Lower leg skin (tissue), 4 donors: ENCODE measurements at regions not wholly inside any gene's neighbourhood (a gene's known extent, or its start where the extent isn't known, plus 50 kb on each side); places are given as distances from the start of the nearest gene placed in this dataset.

ENCODE experiments used
- DNase-seq, 2 donors: peaks; one replicate each; pipeline ENCODE4 v3.0.0-alpha.2; 2019; ENCODE audit warnings: low spot score in 2 of 2
- H3K4me3 ChIP-seq: fragments of 200-600 bp; sonication (generic); 2 replicates; pipeline ENCODE4 v1.5.1; 2017; ENCODE audit warnings: mild to moderate bottlenecking, low read depth; ENCODE audit not compliant: poor library complexity, severe bottlenecking
- POLR2A ChIP-seq, 2 donors: fragments of 450-650 bp; IDR thresholded peaks; one replicate each; pipeline ENCODE4 v1.6.1; 2016 to 2017; ENCODE audit warnings: antibody characterized with exemption in 2 of 2, mild to moderate bottlenecking in 1 of 2, moderate library complexity in 1 of 2
- WGBS, 2 donors: methylation state at CpG; one replicate each; pipeline ENCODE4 v1.1.5; 2018; 5-methylcytosine and 5-hydroxymethylcytosine counted together
- intact Hi-C: fragments of 100-400 bp; cut with DNase I; formaldehyde crosslinking; loops from one replicate; pipeline ENCODE4 v1.15.0; 2023; ENCODE audit warnings: low total_unique reads
- TF ChIP-seq, protein P1 (sequence below), 3 donors: fragments of 450-650 bp; IDR thresholded peaks; one replicate each; pipeline ENCODE4 v1.5.1; 2016; ENCODE audit warnings: antibody characterized with exemption in 3 of 3, mild to moderate bottlenecking in 3 of 3, moderate library complexity in 2 of 3

DNA sequence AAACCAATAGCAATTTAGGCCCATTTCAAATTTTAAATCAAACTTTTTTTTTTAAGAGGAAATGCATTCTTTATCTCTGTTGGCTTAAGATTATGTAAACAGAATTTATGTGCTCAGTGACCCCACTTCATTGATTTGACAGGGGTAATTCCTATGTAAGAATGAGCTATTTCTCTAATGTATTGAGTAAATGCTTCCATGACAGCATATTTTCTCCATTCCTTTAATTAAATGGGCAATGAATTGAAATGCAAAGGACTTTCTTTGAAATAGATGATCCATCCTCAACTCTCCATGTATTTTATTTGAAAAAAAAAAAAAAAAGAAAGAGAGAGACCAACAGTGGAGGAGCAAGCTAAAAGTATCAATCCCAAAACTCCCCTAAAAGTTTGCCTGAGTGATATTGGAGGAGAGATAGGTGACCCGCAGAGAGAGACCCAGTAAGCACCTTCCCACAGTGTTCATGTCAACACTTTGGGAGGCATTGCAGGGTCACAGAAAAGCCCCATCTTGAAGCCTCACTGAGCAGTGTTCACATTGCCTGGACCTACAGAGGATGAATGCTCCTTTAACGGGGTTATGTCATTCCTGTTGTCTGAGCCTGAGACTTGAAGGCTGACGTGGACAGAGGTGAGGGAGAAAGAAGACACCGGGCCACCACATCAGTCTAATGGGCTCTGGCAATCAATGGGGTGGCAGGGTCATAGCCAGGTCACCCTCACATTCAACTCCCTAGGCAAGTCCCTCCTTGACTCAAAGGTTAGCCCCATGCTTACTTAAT is 176.0 kb downstream of the SHOX2 start:
- no peak overlapping the region for H3K4me3 ChIP-seq
- DNase-seq, result no peak
- intact Hi-C loops, result loop anchor here (5.0 kb wide), 1 partner anchor 1977 kb away; no protein-coding TSS in a partner anchor
- WGBS, 2 donors, result 94 to 97% methylated on average over 4 of the region's 4 CpGs
- TF ChIP-seq, protein P1, sequence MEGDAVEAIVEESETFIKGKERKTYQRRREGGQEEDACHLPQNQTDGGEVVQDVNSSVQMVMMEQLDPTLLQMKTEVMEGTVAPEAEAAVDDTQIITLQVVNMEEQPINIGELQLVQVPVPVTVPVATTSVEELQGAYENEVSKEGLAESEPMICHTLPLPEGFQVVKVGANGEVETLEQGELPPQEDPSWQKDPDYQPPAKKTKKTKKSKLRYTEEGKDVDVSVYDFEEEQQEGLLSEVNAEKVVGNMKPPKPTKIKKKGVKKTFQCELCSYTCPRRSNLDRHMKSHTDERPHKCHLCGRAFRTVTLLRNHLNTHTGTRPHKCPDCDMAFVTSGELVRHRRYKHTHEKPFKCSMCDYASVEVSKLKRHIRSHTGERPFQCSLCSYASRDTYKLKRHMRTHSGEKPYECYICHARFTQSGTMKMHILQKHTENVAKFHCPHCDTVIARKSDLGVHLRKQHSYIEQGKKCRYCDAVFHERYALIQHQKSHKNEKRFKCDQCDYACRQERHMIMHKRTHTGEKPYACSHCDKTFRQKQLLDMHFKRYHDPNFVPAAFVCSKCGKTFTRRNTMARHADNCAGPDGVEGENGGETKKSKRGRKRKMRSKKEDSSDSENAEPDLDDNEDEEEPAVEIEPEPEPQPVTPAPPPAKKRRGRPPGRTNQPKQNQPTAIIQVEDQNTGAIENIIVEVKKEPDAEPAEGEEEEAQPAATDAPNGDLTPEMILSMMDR (IDR thresholded peaks at IDR 0.05), result no peak
- no peak for TF ChIP-seq POLR2A (IDR thresholded peaks at IDR 0.05)

DNA sequence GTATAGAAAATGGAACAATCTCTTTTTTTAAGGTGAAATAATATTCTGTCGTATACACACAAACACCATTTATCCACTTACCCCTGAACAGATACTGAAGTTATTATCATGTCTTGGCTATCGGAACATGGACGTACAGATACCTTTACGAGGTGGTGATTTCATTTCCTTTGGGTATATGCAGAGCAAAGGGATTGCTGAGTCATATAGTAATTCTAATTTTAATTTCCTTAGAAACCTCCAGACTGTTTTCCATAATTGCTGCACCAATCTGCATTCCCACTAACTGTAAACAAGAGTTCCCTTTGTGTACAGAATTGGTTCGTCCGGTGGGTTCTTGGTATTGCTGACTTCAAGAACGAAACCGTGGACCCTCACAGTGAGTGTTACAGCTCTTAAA is 179.4 kb downstream of the SHOX2 start:
- WGBS, 2 donors, result 86 to 93% methylated on average over 8 of the region's 8 CpGs
- no peak for DNase-seq
- TF ChIP-seq, protein P1 (IDR thresholded peaks at IDR 0.05), result no peak
- TF ChIP-seq POLR2A (IDR thresholded peaks at IDR 0.05), result no peak
- intact Hi-C loops, result no loop called here
- no peak overlapping the region for H3K4me3 ChIP-seq

DNA sequence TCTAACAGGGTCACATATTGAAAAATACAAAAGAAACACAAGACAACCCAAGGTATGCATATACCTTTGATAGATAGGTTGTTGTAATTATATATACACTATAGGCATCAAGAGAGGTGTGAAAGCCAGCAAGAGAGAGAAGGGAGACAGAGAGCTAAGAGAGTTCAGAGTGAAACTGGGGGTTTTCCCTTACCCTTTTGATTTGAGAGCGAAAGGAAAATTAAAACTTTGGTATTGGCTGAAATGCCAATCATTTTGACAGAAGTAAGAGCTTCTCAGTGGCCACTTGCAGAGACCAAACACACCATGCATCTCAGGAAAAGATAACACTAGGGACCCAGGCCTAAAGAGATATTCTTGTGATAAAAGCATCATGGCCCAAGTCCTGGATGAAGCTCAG is 183.6 kb downstream of the SHOX2 start:
- intact Hi-C loops, result no loop called here
- WGBS, 2 donors, result 90 to 96% methylated on average over 1 of the region's 1 CpG
- H3K4me3 ChIP-seq, result no peak overlapping the region
- no peak for TF ChIP-seq POLR2A (IDR thresholded peaks at IDR 0.05)
- TF ChIP-seq, protein P1 (IDR thresholded peaks at IDR 0.05), result no peak
- DNase-seq, result no peak

DNA sequence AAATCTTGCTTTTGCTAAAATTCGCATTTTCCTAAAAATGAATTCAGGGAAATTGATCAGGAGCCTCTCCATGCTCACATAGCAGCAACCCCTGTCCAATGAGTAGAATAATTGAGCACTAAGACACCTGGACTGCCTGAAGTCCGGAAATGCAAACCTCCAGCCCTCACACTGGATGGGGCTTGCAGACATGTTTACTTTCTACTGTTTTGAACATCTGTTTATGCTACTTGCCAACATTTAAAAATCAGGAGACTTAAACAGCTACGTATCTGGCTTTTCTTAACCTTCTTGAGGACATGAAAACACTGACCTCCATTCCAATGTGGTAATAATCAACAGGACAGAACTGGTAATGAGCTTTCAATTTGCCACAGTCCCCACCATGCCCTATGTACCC is 184.4 kb downstream of the SHOX2 start:
- TF ChIP-seq POLR2A (IDR thresholded peaks at IDR 0.05), result no peak
- TF ChIP-seq, protein P1 (IDR thresholded peaks at IDR 0.05), result no peak
- DNase-seq, result no peak
- H3K4me3 ChIP-seq, result no peak overlapping the region
- WGBS, 2 donors, result 69 to 71% methylated on average over 3 of the region's 3 CpGs
- intact Hi-C loops, result no loop called here

DNA sequence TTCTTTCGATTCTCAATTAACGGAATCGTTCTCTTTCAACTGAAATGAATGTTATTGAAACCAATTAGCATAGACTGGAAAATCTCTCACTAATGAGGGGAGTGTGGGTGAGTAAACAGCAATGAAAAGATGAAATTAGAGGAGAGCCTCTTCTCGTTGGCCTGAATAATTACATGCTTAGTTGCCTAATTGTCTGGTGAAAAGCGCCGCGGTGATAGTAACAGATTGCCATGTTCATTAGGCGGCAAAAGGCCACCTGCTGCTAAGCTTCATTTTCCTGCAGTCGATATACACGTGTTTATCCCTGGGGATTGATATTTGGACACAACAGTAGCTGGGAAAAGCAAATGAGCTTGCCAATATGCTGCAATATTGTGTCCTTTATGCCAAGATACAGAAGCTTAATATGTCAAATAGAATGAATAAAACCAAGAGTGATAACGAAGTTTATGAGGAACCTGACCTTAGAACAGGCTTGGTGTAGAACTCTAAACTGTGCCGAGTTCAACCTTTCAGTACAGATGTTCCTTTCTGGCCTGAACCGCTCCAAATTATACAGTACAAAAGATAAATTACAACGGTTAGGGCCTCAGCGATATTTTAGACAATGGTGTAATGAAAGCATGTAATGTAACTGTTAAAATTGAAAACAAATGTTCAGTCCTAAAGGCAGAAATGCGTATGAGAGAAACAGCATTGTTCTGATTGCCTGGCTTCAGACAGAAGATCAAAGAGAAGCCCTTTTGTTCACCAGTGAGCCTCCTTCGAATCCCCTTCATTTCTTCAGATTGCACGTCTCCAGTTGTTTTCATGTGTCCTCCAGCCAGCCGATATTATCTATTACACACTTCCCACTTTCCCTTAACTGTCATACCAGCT is 185.2 kb downstream of the SHOX2 start:
- TF ChIP-seq, protein P1 (IDR thresholded peaks at IDR 0.05), result no peak
- no peak for TF ChIP-seq POLR2A (IDR thresholded peaks at IDR 0.05)
- H3K4me3 ChIP-seq, result no peak overlapping the region
- intact Hi-C loops, result no loop called here
- DNase-seq, result no peak
- 69 to 70% methylated on average over 19 of the region's 19 CpGs for WGBS, 2 donors
